ENCODE measurements at regions not wholly inside any gene's neighbourhood (a gene's known extent, or its start where the extent isn't known, plus 50 kb on each side); places are given as distances from the start of the nearest gene placed in this dataset.

- TF ChIP-seq, protein P1, sequence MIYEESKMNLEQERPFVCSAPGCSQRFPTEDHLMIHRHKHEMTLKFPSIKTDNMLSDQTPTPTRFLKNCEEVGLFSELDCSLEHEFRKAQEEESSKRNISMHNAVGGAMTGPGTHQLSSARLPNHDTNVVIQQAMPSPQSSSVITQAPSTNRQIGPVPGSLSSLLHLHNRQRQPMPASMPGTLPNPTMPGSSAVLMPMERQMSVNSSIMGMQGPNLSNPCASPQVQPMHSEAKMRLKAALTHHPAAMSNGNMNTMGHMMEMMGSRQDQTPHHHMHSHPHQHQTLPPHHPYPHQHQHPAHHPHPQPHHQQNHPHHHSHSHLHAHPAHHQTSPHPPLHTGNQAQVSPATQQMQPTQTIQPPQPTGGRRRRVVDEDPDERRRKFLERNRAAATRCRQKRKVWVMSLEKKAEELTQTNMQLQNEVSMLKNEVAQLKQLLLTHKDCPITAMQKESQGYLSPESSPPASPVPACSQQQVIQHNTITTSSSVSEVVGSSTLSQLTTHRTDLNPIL (CRISPR knock-in tag; IDR thresholded peaks at IDR 0.05; ENCODE audit: low read depth) = no peak
- no peak for TF ChIP-seq OSR1 (CRISPR knock-in tag; IDR thresholded peaks at IDR 0.05)
- TF ChIP-seq ARNTL (CRISPR knock-in tag; IDR thresholded peaks at IDR 0.05; ENCODE audit: borderline replicate concordance, low read depth) = no peak
- no peak for TF ChIP-seq GLIS3 (CRISPR knock-in tag; IDR thresholded peaks at IDR 0.05)
- no peak for TF ChIP-seq SNAI2 (CRISPR knock-in tag; IDR thresholded peaks at IDR 0.05)
Observed at GRCh38 chr18:997499-997898, 92.8 kb downstream of the ADCYAP1 start (continued).

GRCh38 chr18:998936-999335 is 94.3 kb downstream of the ADCYAP1 start:
- no peak for ATAC-seq
- TF ChIP-seq TOX (CRISPR knock-in tag; IDR thresholded peaks at IDR 0.05; ENCODE audit: borderline replicate concordance) = no peak
- TF ChIP-seq TSHZ2 (CRISPR knock-in tag; IDR thresholded peaks at IDR 0.05) = no peak

DNA sequence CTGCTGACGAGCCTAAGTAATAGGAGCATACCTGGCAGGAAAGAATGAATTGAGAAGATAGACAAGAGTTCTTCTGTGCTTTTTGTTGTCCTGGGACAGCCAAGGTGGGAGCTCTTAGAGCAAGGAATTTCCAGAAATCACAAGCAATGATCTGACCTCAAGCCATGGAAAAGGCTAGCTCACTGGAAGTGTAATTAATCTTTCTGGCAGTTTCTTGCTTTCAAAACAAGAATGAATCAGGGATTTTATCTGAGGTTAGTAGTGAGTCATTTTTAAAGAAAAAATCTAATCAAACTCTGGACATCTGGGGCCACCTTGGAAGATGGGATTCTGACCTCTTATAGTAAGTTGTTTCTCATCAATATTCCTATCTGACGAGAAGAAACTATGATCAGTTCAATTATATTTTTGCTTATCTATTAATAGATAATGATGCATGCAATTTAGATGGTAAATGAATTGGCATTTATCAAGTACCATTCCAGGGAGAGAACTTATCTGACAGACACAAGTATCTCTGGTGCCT is 98.0 kb downstream of the ADCYAP1 start:
- no peak for ATAC-seq
- TF ChIP-seq BACH2 (CRISPR knock-in tag; IDR thresholded peaks at IDR 0.05; ENCODE audit: borderline replicate concordance) (no peak), ESRRG (CRISPR knock-in tag; IDR thresholded peaks at IDR 0.05) (no peak), ZNF8 (CRISPR knock-in tag; IDR thresholded peaks at IDR 0.05) (no peak), TSHZ2 (CRISPR knock-in tag; IDR thresholded peaks at IDR 0.05) (no peak), GLIS3 (CRISPR knock-in tag; IDR thresholded peaks at IDR 0.05) (no peak), ISL1 (CRISPR knock-in tag; IDR thresholded peaks at IDR 0.05) (no peak), CSDC2 (CRISPR knock-in tag; IDR thresholded peaks at IDR 0.05) (no peak), TCF4 (CRISPR knock-in tag; IDR thresholded peaks at IDR 0.05; ENCODE audit: borderline replicate concordance) (no peak), CSRNP3 (CRISPR knock-in tag; IDR thresholded peaks at IDR 0.05) (no peak), TOX (CRISPR knock-in tag; IDR thresholded peaks at IDR 0.05; ENCODE audit: borderline replicate concordance) (no peak), ZNF565 (CRISPR knock-in tag; conservative IDR thresholded peaks at IDR 0.05; ENCODE audit: low read depth) (no peak), ZNF70 (CRISPR knock-in tag; IDR thresholded peaks at IDR 0.05) (no peak), RARB (CRISPR knock-in tag; IDR thresholded peaks at IDR 0.05) (no peak), POU6F1 (CRISPR knock-in tag; IDR thresholded peaks at IDR 0.05; ENCODE audit: borderline replicate concordance, low read depth) (no peak), OSR1 (CRISPR knock-in tag; IDR thresholded peaks at IDR 0.05) (no peak), ARNTL (CRISPR knock-in tag; IDR thresholded peaks at IDR 0.05; ENCODE audit: borderline replicate concordance, low read depth) (no peak)
- TF ChIP-seq, protein P2, sequence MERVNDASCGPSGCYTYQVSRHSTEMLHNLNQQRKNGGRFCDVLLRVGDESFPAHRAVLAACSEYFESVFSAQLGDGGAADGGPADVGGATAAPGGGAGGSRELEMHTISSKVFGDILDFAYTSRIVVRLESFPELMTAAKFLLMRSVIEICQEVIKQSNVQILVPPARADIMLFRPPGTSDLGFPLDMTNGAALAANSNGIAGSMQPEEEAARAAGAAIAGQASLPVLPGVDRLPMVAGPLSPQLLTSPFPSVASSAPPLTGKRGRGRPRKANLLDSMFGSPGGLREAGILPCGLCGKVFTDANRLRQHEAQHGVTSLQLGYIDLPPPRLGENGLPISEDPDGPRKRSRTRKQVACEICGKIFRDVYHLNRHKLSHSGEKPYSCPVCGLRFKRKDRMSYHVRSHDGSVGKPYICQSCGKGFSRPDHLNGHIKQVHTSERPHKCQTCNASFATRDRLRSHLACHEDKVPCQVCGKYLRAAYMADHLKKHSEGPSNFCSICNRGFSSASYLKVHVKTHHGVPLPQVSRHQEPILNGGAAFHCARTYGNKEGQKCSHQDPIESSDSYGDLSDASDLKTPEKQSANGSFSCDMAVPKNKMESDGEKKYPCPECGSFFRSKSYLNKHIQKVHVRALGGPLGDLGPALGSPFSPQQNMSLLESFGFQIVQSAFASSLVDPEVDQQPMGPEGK (CRISPR knock-in tag; IDR thresholded peaks at IDR 0.05; ENCODE audit: borderline replicate concordance) = no peak
- TF ChIP-seq, protein P1 (CRISPR knock-in tag; IDR thresholded peaks at IDR 0.05; ENCODE audit: low read depth) = no peak

Data from SK-N-SH treated with all-trans-retinoic acid at 6 μM for 48 hours (cell line).